DMS114 treated with DMSO at 0.1 percent for 48 hours (cell line): ENCODE measurements at regions not wholly inside any gene's neighbourhood (a gene's known extent, or its start where the extent isn't known, plus 50 kb on each side); places are given as distances from the start of the nearest gene placed in this dataset.

ENCODE experiments used
- DNase-seq: peaks from one replicate; lab custom pipeline; 2025; ENCODE audit not compliant: unreplicated experiment; lab: John Stamatoyannopoulos, UW

DNA sequence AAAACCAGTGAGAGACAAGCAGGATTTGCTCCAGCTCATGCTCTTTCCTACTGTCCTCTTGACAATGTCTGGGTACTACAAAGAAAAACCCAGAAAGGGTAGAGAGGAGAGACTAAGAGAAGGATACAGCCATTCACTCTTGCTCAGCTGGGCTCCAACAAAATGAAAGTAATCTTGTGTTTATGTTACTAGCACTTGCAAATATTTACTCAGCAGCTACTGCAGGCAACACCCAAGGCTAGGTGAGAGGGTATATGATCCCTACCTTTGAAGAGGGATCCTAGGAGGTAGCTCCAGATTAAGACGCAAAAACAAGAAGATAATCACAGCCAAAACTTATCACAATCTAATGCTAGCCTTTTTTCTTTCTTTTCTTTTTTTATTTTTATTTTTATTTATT lies 329.6 kb upstream of the ACVR2A start:
- no peak for DNase-seq

DNA sequence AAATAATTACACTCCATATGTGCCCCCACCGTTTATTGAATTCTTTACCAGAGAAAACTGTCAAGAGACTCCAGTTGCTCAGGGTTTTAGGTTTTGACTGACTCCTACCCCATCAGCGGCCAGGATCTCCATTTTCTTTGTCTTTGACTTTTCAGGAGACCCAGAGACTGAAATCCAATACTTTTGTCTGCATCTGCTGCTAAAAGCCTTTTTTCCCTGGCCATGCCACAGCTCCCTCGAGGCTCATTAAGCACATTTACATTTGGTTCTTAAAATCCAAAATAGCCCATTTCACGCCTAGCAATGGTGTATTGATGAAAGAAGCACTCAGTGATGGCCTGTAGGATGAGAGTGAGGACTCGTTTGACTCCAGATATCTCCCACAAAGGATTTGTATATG lies 332.6 kb upstream of the ACVR2A start:
- DNase-seq = no peak

DNA sequence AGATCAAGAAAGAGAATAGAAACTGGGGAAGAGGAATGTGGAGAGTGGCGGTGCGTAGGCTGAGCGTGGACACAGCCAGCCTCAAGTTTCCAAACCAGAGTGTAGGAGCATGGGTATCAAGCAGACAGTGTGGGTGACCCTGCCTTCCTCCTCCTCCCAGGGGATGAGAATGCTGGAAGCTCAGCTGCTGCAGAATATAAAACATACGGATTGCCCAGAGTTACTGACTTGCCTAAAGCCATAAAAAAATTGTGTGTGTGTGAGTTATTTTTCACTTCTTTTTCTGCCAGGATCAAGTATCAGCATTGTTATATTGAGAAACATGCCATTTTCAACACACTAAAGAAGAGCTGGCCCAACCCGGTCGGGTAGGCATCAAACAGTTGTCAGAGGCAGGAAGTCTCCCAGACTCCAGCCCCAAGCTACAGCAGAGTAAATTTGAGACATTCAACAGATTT lies 333.3 kb upstream of the ACVR2A start:
- no peak for DNase-seq

DNA sequence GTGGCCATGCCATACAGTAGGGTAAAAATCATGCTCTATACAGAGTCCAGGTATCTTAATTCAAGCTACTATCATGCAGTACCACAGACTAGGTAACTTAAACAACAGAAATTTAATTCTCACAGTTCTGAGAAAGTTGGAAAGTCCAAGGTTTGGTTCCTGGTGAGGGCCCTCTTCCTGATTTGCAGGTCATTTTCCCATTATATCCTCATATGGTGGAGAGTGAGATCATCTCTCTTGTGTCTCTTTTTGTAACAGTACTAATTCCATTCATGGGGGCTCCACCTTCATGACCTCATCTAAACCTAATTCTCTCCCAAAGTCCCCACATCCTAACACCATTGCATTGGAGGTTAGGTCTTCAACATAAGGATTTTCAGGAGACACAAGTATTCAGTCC lies 335.0 kb upstream of the ACVR2A start:
- no peak for DNase-seq

DNA sequence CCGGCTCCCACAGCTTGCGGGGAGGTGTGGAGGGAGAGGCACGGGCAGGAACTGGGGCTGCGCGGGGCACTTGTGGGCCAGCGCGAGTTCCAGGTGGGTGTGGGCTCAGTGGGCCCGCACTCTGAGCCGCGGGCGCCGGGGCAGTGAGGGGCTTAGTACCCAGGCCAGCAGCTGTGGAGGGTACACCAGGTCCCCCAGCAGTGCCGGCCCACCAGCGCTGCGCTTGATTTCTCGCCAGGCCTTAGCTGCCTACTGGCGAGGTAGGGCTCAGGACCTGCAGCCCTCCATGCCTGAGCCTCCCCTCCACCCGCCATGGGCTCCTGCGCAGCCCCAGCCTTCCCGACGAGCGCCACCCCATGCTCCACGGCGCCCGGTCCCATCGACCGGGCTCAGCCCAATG lies 337.9 kb upstream of the ACVR2A start:
- no peak for DNase-seq

DNA sequence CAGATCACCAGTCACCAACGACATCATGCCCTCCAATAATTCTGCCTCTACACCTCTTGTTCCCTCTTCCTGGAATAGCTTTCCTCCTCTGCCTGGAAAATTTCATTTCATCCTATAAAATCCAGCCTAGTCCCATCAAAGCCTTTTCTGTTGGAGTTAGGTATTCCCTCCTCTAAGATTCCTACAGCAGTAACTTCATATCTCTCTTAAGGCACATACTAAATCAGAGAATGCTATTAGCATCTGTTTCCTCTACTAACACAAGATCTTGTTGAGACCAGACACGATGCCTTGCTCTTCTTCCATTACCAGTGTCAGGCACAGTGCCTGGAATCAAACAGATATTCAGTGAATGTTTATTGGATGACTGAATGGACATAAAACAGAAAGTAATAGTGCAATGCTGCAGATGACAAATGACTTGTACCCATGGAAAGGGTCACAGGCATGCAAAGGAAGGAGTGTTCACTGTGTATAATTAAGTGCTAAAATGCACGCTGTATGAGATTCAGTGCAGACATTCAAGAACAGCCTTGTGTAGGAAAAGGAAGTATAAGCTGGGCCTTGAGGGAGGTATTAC lies 342.0 kb upstream of the ACVR2A start:
- DNase-seq = no peak

DNA sequence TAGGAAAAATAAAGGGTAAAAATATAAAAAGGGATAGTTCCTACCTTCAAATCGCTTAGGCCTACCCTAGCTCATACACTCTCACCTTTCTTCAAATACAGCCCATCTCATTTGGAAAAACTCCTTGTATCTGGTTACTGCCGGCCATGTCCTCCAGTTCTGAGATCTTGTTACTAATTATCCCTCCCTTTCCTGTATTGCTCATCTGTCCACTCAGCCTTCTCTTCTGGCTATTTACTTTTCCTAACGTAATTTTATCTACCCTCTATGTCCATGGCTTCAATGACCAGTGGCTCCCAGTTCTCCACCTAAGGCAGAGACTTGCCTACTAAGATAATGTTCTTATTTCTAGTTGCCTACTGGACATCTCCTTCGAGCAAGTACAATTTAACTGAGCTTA lies 342.9 kb upstream of the ACVR2A start:
- DNase-seq = no peak

DNA sequence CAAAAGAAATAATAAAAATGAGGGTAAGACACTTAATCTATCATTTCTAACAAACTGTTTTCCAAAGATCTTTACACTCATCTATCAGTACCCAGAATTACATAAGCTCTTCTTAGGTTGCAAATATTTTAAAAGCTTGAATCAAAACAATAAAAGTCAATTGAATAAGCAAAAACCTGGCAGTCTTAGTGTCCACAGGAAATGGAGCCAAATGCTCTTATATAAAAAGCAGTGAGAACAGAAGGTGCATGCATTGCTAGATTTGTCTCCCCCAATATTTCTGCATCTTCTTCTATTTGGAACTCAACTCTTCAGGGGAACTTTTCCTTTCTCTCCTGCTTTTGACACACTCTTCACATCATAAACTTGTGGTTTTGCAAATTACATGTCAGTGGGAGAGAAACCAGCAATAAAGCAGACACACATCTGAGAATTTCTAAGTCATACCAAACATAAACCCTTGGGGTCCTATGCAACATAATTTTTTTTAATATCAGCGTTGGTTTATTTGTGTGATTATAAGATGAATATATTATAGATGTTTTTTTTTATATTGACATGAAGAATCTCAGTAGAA lies 343.9 kb upstream of the ACVR2A start:
- DNase-seq = no peak

DNA sequence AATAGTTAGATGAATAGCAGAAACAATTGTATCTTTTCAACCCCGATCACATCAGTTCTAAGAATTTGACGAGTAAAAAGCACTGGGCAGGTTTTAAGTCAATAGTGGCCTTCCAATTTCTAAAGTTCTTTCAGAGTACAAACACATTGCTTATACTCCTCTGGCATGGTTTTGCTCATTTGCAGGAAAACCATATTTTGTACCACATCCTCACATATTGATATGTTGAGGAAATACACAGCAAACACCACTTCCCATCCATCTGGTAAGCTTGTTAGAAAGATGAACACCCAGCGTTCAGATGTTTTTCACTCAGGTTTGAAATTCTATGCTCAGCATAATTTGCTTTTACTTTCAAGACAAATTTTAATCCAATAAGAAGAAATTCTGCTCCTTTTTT lies 344.6 kb upstream of the ACVR2A start:
- DNase-seq = no peak

DNA sequence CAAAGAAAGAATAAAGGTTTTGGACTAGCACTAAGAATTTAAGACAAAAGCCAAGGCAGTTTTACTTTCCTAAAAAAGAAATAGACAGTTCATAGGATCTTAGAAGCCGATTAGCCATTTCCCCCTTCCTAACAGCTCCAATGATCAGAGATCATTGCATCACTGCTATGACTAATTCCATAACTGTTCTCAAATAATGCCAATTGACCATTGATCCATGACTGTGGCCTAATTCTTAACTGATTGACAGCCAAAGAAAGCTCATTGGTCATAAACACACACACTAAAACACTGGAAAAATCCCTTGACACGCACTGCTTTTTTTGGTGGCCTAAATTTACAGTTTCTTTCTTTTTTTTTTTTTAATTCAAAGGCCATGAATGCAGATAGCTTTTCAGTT lies 345.0 kb upstream of the ACVR2A start:
- no peak for DNase-seq

DNA sequence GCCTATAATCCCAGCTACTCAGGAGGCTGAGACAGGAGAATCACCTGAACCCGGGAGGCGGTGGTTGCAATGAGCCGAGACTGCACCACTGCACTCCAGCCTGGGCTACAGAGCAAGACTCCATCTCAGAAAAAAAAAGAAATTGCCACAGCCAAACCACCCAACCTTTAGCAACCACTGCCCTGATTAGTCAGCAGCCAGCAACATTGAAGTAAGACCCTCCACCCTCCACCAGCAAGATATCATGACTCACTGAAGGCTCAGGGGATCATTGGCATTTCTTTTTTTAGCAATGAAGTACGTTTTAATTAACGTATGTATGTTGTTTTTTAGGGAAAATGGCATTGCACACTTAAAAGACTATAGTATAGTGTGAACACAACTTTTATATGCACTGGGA lies 349.1 kb upstream of the ACVR2A start:
- DNase-seq = no peak

DNA sequence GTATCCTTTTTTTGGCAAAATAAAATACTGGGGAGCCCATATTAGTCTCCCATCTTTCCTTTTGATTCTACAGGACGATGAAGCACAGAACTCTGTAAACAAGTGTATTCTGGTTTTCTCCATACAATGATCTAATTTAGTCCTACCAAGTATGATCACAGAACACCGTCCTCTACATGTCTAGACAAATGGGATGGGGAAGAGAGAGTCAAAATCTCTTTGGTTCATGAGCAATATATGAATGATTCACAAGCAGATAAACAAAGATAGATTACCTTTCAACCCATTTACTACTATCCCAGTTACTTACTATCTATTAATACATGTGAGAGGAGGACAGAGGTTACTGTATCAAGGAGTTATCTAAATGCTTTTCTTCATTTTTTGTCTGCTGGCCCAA lies 352.4 kb upstream of the ACVR2A start:
- DNase-seq = no peak

DNA sequence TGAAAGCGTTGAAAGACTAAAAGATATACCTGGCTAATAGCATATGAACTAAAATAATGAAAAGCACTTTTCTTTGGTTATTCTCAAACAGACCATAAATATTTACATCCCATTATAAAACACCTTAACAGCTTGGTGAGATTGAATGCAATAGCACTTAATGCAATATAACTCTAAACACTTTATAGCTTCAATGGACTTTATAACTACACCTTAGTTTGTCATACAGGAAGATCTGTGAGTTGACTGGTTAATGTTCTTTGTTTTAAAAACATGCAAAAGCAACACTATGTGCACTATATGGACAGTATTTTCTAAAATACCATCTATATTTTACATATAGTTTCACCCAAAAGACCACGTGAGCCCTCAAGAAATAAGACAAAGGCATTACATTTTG lies 353.3 kb upstream of the ACVR2A start:
- DNase-seq = no peak

DNA sequence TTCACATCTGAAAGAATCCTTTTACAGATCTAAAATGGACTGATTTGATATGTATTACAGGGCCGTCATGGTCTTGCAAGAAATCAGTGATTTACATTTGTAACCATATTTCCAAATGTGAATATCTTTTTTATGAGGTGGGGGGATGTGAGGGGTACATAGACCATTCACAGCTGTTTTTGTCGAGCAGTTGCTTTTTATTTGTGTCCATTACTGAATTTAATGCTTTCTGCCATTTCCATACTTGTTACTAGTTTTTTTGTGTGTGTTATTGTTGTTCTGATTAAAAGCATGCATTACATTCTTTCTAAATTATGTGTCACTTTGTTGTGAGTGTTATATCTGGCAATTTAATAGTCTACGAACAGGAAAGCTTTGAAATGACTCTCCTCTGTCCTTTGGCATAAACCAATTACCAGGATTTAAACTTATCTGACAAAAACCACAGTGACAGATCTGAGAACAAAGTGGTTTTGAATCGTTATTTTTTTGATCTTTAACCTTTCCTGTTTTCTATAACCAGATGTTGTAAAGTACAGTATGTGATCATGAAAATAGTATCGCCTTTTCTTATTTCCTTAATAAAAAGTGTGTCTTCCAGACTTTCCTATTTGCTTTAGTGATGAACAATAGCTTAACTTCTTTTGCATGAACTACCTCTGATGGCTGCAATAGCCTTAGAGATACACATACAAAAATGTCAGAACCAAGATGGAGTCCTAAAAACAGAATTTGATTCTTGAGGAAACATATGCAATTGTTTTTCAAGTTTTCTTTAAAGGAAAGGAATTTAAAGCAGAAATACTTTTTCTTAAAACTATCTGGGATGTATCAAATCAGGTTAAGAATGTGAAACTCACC lies 354.2 kb upstream of the ACVR2A start:
- DNase-seq = no peak

DNA sequence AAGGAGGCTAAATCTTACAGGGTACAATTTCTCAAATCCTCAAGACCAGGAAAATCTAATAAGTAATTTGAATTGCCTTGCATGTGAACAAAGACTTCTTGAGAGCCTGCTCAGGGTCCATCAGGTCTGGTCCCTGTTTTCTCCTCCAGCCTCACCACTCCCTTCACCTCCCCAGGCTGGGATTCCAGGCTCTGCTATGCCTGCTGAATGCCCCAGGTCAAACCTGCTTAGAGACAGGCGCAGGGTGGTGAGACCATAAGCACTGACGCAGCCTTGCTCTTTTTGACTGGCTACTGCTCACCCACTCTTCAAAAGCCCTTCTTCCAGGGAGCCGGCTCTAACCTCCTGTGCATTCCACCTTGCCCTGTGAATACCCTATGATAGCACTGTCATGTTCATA lies 356.4 kb upstream of the ACVR2A start:
- no peak for DNase-seq

DNA sequence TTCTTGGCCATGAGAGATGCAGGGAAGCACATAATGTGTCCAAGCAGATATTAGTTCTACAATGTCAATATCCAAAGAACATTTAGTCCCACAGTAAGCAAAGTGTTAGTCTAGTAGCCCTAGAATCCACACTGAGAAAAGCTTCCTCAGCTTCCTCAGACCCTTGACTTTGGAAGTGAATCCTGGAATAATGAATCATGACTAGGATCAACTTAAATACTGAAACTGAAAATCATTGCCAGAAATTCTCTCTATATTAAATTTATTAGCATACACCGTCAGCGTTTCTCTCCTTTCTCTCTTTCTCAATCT lies 356.9 kb upstream of the ACVR2A start:
- no peak for DNase-seq

DNA sequence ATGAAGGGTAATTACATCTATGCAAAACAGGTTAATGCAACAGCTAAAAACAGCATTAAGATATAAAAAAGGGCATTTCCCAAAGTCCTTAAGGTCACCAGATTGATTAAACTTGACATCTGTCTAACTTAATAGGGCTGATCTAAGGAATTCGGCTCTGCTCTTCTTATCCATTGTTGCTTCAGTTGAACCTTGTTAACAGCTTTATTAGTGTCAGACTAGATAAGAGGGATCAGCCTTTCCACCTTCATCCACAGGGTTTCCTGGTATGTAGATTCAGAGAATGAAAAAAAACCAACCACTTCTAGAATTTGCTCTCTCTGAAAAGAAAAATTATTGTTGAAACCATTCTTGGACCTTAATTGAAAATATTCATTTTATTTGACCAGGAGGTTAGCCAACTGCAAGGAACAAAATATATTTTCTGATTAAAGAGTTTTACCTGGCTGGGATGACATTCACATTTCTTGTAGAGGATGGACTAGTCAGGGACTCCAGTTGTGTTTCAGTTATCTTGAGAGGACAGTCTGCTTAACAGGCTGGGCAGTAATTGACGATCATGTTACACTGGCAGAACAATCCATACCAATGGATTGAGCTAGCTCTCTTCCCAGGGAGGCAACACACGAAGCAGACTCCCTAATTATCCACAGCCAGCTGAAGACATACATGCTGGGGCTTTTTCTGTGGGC lies 357.4 kb upstream of the ACVR2A start:
- no peak for DNase-seq

DNA sequence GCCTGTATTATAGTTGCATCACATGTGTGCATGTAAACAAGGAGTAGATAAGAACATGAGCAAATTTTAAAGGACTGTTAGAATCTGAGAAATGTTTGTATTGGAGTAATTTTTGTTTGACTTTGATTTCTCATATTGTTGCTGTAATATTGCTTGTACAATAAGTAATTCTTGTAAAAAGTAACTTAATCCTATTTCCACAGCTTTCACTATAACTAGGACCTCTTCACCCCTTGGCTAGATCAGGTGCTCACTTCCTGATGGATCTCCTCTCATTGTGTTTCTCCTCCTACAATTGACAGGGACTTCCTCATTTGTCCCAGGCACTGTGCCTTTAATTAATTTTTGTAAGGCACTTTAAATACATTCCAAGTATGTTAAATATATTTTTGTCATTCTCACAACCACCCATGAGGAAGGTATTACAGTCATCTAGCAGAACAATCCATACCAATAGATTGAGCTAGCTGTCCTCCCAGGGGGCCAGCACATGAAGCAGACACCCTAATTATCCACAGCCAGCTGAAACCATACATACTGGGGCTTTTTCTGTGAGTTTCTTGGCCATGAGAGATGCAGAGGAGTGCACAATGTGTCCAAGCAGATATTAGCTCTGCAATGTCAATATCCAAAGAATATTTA lies 359.5 kb upstream of the ACVR2A start:
- no peak for DNase-seq

DNA sequence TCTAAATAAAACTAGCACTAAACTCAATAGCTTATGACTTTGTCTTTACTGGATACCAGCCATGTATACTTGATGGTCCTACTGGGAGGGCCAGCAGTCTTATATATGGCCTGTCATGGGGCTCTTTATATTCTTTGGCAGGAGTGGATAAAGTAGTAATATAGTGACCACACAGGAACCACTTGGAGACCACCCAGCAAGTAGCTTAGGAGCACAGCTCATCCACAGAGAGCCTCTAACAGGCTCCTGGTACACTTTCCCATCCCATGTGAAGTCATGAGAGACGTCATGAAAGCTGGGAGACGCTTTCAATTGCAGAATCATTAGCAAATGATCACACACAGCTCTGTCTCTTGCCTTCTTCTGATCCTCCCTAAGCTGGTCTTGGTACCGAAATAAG lies 360.9 kb upstream of the ACVR2A start:
- no peak for DNase-seq

DNA sequence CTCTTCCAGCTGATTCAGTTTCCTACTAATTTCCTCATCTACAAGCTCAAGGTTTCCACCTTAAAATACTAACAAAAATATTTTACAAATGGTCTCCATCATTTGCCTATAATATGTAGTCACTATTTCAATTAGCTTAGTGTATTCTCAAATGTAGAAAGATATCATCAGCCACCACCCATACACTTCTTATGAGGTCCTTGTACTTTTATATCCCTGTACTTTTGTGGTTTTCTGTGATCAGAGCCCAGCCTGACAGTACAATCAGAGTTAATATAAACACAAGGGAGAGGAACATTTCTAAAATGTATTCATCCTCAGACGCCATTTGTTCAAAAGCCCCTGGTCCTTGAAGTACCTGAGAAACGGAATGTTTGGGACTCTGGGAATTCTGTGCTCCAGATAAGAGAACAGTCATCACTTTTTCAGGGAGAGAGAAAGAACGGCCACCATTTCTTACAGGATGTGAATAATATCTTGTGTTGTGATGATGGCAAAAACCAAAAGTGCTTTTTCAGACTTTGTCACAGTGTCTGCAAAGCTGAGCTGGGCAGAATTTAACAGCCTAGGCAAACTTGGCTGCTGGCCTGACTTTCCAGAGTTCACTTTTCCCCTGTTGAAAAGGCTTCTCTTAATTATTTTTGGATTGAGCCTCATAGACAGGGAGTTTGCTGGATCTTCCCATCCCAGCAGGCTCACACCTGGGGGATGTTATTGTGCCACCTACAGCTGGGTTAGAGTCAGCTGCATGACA lies 361.7 kb upstream of the ACVR2A start:
- no peak for DNase-seq
